Stomach (tissue), 4 donors: ENCODE measurements at regions not wholly inside any gene's neighbourhood (a gene's known extent, or its start where the extent isn't known, plus 50 kb on each side); places are given as distances from the start of the nearest gene placed in this dataset.

ENCODE experiments used
- CTCF ChIP-seq, 7 experiments: fragments of 450-650 bp in 4 of 7; fragments of 200-600 bp in 3 of 7; sonication (generic) in 3 of 7; IDR thresholded peaks; one replicate each; pipeline ENCODE4 v1.5.1; 2016 to 2019; ENCODE audit warnings: antibody characterized with exemption in 7 of 7, control low read depth in 2 of 7, mild to moderate bottlenecking in 1 of 7
- POLR2A ChIP-seq, 4 donors: fragments of 450-650 bp; IDR thresholded peaks; one replicate each; pipeline ENCODE4 v1.6.1; 2016; ENCODE audit warnings: antibody characterized with exemption in 4 of 4, control low read depth in 2 of 4, mild to moderate bottlenecking in 1 of 4, moderate library complexity in 1 of 4
- POLR2AphosphoS5 ChIP-seq, 3 donors: sonication (generic); formaldehyde crosslinking; IDR thresholded peaks; one replicate each; pipeline ENCODE4 v1.6.1; 2016; ENCODE audit warnings: antibody characterized with exemption in 3 of 3

- TF ChIP-seq CTCF (IDR thresholded peaks at IDR 0.05) (no peak), POLR2A (IDR thresholded peaks at IDR 0.05) (no peak), POLR2AphosphoS5 (IDR thresholded peaks at IDR 0.05) (no peak)
These were observed 59.5 kb upstream of the PRPS1L1 start for GRCh38 chr7:18087026-18087686.
